A673 (cell line): ENCODE measurements at regions not wholly inside any gene's neighbourhood (a gene's known extent, or its start where the extent isn't known, plus 50 kb on each side); places are given as distances from the start of the nearest gene placed in this dataset.

Source experiments
- BruUV-seq: library from RNA; stranded (reverse); fragments of 400-500 nt; replicated peaks from 2 replicates; lab custom pipeline; 2021; lab: Mats Ljungman, UMichigan
- CTCF ChIA-PET: fragments of 300-600 bp; sonication (Branson Sonifier 250); formaldehyde crosslinking; loops from one replicate; lab custom pipeline; 2022; ENCODE audit warnings: antibody characterized with exemption; lab: Charles Lee
- POLR2A ChIA-PET: fragments of 300-600 bp; sonication (Branson Sonifier 250); formaldehyde crosslinking; loops from one replicate; lab custom pipeline; 2022; ENCODE audit warnings: antibody characterized with exemption; ENCODE audit not compliant: low non-redundant PET; lab: Charles Lee
- DNase-seq: peaks from one replicate; pipeline ENCODE4 v3.0.0-alpha.2; 2015; ENCODE audit warnings: low spot score
- H3K27ac ChIP-seq: fragments of 200-600 bp; sonication (generic); 2 replicates; pipeline ENCODE4 v1.5.1; 2016; ENCODE audit warnings: mixed run types, low read depth, mild to moderate bottlenecking, mixed read lengths, antibody characterized with exemption, low read length; ENCODE audit not compliant: poor library complexity, severe bottlenecking
- H3K27me3 ChIP-seq: fragments of 200-600 bp; sonication (generic); replicated peaks from 2 replicates; pipeline ENCODE4 v1.6.1; 2017; ENCODE audit warnings: mixed run types, low read depth, mild to moderate bottlenecking, mixed read lengths, antibody characterized with exemption, low read length; ENCODE audit not compliant: insufficient read depth, poor library complexity
- H3K36me3 ChIP-seq: fragments of 200-600 bp; sonication (generic); 2 replicates; pipeline ENCODE4 v1.6.1; 2016; ENCODE audit warnings: mixed run types, mild to moderate bottlenecking, mixed read lengths, antibody characterized with exemption, low read length; ENCODE audit not compliant: insufficient read depth, poor library complexity, severe bottlenecking
- H3K4me1 ChIP-seq: fragments of 200-600 bp; sonication (generic); 2 replicates; pipeline ENCODE4 v1.6.1; 2017; ENCODE audit warnings: mixed run types, mild to moderate bottlenecking, mixed read lengths, antibody characterized with exemption, low read length; ENCODE audit not compliant: insufficient read depth, poor library complexity, severe bottlenecking
- H3K4me3 ChIP-seq: fragments of 200-600 bp; sonication (generic); 2 replicates; pipeline ENCODE4 v1.5.1; 2016; ENCODE audit warnings: low read depth, mixed run types, mild to moderate bottlenecking, mixed read lengths, low read length; ENCODE audit not compliant: poor library complexity, severe bottlenecking
- H3K9me3 ChIP-seq: fragments of 200-600 bp; sonication (generic); 2 replicates; pipeline ENCODE4 v1.6.1; 2016; ENCODE audit warnings: mixed run types, low read depth, mild to moderate bottlenecking, mixed read lengths, antibody characterized with exemption, low read length; ENCODE audit not compliant: poor library complexity, severe bottlenecking
- EZH2 ChIP-seq: fragments of 200-600 bp; sonication (generic); IDR thresholded peaks from 2 replicates; pipeline ENCODE4 v1.6.1; 2017; ENCODE audit warnings: borderline replicate concordance, low read depth, mild to moderate bottlenecking, mixed read lengths, antibody characterized with exemption, low read length; ENCODE audit not compliant: poor library complexity, severe bottlenecking
- intact Hi-C: fragments of 100-400 bp; cut with micrococcal nuclease; formaldehyde crosslinking; loops from one replicate; pipeline ENCODE4 v1.10.0; 2022; ENCODE audit not compliant: unreplicated experiment
- TF ChIP-seq, protein P1 (sequence below): fragments of 300-800, 200-600 bp; sonication (generic); conservative IDR thresholded peaks from 2 replicates; pipeline ENCODE4 v1.5.1; 2017; ENCODE audit warnings: low read depth, mild to moderate bottlenecking, antibody characterized with exemption, low read length, moderate library complexity, mixed read lengths

DNA sequence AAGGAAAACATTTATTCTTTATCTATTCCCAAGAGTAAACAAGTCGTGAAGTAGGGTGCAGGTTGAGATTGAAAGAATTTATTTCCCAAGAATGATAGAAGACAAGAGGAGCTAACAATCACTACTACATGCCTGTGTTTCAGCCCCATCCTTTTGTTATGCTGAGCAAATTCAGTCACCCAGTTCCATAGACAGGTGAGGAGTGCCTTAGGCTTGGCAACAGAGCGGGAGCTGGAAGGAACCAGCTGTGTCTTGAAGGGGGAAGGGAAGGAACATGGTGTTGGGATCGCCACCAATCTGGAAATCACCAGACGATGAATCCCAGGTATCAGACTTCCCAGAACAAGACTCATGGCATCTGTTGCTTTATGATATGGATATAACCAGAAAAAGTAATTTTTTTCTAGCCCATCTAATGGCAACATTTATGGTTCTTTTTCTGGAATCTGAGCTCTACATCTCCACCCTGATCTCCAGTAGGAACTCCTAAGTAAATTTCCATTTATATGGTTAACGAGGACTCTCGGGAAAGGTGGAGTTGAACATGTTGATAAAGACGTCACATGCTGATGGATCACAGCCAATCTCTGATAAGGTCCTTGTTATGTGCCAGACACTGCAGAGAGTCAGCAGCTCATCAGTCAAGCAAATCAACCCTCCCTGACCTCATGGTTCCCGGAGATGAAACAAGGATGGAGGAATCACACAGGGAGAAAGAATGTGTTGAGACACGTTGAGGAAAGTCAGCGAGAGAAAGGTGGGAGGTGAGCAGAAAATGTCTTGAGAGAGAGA is 344.9 kb downstream of the SMOC2 start:
- POLR2A ChIA-PET: no interaction called here
- no peak for DNase-seq
- no peak overlapping the region for H3K27ac ChIP-seq
- intact Hi-C loops: no loop called here
- TF ChIP-seq, protein P1, sequence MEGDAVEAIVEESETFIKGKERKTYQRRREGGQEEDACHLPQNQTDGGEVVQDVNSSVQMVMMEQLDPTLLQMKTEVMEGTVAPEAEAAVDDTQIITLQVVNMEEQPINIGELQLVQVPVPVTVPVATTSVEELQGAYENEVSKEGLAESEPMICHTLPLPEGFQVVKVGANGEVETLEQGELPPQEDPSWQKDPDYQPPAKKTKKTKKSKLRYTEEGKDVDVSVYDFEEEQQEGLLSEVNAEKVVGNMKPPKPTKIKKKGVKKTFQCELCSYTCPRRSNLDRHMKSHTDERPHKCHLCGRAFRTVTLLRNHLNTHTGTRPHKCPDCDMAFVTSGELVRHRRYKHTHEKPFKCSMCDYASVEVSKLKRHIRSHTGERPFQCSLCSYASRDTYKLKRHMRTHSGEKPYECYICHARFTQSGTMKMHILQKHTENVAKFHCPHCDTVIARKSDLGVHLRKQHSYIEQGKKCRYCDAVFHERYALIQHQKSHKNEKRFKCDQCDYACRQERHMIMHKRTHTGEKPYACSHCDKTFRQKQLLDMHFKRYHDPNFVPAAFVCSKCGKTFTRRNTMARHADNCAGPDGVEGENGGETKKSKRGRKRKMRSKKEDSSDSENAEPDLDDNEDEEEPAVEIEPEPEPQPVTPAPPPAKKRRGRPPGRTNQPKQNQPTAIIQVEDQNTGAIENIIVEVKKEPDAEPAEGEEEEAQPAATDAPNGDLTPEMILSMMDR: no peak
- TF ChIP-seq EZH2: no peak
- no peaks in the 10 kb centered on the region for H3K36me3 ChIP-seq
- CTCF ChIA-PET: no interaction called here
- no peaks in the 10 kb centered on the region for H3K27me3 ChIP-seq
- BruUV-seq: no TSS peak
- H3K9me3 ChIP-seq: no peaks in the 10 kb centered on the region
- no peak overlapping the region for H3K4me3 ChIP-seq
- H3K4me1 ChIP-seq: no peaks in the 10 kb centered on the region

DNA sequence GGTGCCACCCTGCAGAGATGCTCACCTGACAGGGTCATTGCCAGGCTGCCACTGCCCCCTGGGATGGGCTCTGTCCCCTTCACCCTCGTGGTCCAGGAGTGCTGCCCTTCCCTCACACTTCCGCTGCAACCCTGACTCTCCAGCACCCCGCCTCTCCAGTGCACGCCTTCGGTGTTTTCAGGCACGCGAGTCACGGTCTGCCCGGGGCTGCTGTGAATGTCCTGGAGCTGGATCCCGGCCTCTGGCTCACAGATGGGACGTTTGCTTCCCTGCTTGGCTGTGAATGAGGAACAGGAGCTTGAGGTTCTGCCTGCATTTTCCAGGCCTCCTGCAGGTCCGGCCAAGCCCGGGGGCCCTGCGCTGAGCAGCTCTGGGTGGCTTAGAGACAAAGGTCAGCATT is 343.4 kb downstream of the SMOC2 start:
- ChIA-PET CTCF (no interaction called here), POLR2A (no interaction called here)
- TF ChIP-seq, protein P1: no peak
- no peak for TF ChIP-seq EZH2
- no peaks in the 10 kb centered on the region for H3K27me3 ChIP-seq
- no peak overlapping the region for H3K27ac ChIP-seq
- no TSS peak for BruUV-seq
- no peaks in the 10 kb centered on the region for H3K36me3 ChIP-seq
- intact Hi-C loops: no loop called here
- DNase-seq: no peak
- H3K4me3 ChIP-seq: no peak overlapping the region
- no peaks in the 10 kb centered on the region for H3K9me3 ChIP-seq
- H3K4me1 ChIP-seq: no peaks in the 10 kb centered on the region

DNA sequence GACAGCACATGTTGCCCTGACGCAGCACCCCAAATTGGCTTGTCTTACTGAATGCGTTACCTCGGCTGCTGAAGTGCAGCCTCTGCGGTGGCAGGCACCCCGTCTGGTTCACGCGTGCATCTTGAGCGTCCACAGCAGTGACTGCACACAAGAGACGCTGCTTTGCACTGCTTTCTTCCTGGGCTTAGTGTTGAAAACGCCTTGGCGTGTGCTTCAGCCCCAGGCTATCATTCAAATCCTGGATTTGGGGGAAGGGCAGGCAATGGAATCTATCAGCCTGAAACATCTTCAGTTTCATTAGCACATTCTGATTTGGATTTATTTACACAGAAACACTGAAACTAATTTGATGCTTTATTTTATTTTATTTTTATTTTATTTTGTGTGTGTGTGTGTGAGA is 342.7 kb downstream of the SMOC2 start:
- intact Hi-C loops: no loop called here
- DNase-seq: no peak
- ChIA-PET CTCF (no interaction called here), POLR2A (no interaction called here)
- H3K4me1 ChIP-seq: no peaks in the 10 kb centered on the region
- no peaks in the 10 kb centered on the region for H3K36me3 ChIP-seq
- H3K27me3 ChIP-seq: peaks cover 3% of the 10 kb centered on the region
- no peaks in the 10 kb centered on the region for H3K9me3 ChIP-seq
- no TSS peak for BruUV-seq
- no peak overlapping the region for H3K27ac ChIP-seq
- TF ChIP-seq, protein P1: no peak
- no peak for TF ChIP-seq EZH2
- H3K4me3 ChIP-seq: no peak overlapping the region
